ENCODE measurements at regions not wholly inside any gene's neighbourhood (a gene's known extent, or its start where the extent isn't known, plus 50 kb on each side); places are given as distances from the start of the nearest gene placed in this dataset.
"Not testable (repeated sequence)": the region's sequence is repeated elsewhere in the genome, so short reads cannot be mapped to it uniquely, and the experiment has no call there.

DNA sequence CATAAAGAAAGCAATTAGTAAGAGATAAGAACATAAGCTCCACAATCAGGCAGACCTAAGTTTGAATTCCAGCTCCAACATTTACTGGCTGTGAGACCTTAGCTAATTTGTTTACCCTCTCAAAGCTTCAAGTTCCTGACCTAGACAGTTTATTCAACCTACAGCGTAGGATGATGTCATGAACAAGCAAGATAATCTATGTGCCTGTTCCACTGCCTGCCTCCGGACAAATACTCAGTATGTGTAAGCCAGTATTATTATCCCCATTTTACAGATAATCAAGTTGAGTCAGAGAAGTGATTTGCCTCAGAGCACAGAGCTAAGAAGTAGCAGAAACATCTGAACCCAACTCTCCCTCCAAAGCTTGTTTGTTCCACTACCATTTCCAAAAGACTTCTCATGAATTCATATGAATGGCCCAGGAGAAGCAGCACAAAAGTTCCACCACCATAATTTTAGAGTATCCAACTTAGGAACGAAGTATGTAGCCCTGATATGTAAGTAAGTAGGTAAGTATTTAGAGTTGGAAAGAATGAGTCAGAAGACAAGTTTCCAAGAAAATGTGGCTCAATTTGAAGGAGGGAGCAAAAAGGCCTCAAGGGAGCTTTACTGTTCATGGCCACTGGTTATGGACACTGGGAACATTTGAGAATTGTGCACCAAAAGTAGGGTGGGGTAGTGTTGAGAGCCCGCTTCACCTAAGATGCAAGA lies 398.2 kb downstream of the NFIB start:
- Histone ChIP-seq H3K4me3 (ENCODE audit: low read length) (no peak overlapping the region), H3K27ac (ENCODE audit: low read length) (no peak overlapping the region), H3K36me3 (replicated peaks; ENCODE audit: insufficient read depth, low read length) (no peaks in the 10 kb centered on the region), H3F3A (ENCODE audit: insufficient read depth, low read length) (no peaks in the 10 kb centered on the region), H3K9me3 (replicated peaks; ENCODE audit: insufficient read depth, low read length) (no peaks in the 10 kb centered on the region), H3K4me1 (ENCODE audit: low read length) (no peaks in the 10 kb centered on the region), H3K79me2 (ENCODE audit: low read length) (no peaks in the 10 kb centered on the region), H3K9me2 (replicated peaks; ENCODE audit: insufficient read depth, low read length) (no peaks in the 10 kb centered on the region), H3K4me2 (ENCODE audit: low read depth, low read length) (no peak overlapping the region), H2AFZ (ENCODE audit: low read length) (no peak overlapping the region), H4K20me1 (ENCODE audit: insufficient read depth, low read length) (no peaks in the 10 kb centered on the region), H3K9ac (ENCODE audit: low read length) (no peak overlapping the region), H3K27me3 (replicated peaks; ENCODE audit: insufficient read depth, low read length) (no peaks in the 10 kb centered on the region)
- DNase-seq, result no peak
- TF ChIP-seq, protein P1, sequence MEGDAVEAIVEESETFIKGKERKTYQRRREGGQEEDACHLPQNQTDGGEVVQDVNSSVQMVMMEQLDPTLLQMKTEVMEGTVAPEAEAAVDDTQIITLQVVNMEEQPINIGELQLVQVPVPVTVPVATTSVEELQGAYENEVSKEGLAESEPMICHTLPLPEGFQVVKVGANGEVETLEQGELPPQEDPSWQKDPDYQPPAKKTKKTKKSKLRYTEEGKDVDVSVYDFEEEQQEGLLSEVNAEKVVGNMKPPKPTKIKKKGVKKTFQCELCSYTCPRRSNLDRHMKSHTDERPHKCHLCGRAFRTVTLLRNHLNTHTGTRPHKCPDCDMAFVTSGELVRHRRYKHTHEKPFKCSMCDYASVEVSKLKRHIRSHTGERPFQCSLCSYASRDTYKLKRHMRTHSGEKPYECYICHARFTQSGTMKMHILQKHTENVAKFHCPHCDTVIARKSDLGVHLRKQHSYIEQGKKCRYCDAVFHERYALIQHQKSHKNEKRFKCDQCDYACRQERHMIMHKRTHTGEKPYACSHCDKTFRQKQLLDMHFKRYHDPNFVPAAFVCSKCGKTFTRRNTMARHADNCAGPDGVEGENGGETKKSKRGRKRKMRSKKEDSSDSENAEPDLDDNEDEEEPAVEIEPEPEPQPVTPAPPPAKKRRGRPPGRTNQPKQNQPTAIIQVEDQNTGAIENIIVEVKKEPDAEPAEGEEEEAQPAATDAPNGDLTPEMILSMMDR (IDR thresholded peaks at IDR 0.05; ENCODE audit: low read length), result no peak
- no peak for TF ChIP-seq EZH2 (optimal IDR thresholded peaks at IDR 0.05; ENCODE audit: low read depth, low read length)
- TF ChIP-seq EZH2phosphoT487 (IDR thresholded peaks at IDR 0.05; ENCODE audit: low read length), result no peak

DNA sequence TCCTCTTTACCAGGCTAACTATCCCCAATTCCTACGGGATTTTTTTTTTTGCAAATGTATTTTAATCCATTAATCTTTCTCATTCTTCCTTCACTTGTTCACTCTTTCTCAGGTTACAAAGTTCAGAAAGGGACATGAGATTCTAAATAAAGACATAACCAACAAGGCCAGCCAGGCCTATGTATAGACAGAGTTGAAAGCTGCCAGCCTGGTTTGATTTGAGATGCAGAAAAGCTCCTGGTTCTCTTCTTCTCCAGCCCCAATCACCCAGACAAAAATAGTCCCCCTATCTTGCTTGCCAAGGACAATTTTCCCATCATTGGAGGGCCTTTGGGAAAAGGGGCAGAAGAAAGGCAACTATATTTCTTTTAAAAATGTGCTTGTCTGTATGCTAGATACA lies 398.8 kb downstream of the NFIB start:
- no peaks in the 10 kb centered on the region for H3K36me3 ChIP-seq (replicated peaks; ENCODE audit: insufficient read depth, low read length)
- no peak overlapping the region for H2AFZ ChIP-seq (ENCODE audit: low read length)
- H3K4me1 ChIP-seq (ENCODE audit: low read length), result no peaks in the 10 kb centered on the region
- H3K4me2 ChIP-seq (ENCODE audit: low read depth, low read length), result no peak overlapping the region
- H3K27ac ChIP-seq (ENCODE audit: low read length), result no peak overlapping the region
- no peaks in the 10 kb centered on the region for H3K9me2 ChIP-seq (replicated peaks; ENCODE audit: insufficient read depth, low read length)
- no peaks in the 10 kb centered on the region for H4K20me1 ChIP-seq (ENCODE audit: insufficient read depth, low read length)
- H3K27me3 ChIP-seq (replicated peaks; ENCODE audit: insufficient read depth, low read length), result no peaks in the 10 kb centered on the region
- no peak overlapping the region for H3K9ac ChIP-seq (ENCODE audit: low read length)
- no peak for DNase-seq
- H3K79me2 ChIP-seq (ENCODE audit: low read length), result no peaks in the 10 kb centered on the region
- no peaks in the 10 kb centered on the region for H3K9me3 ChIP-seq (replicated peaks; ENCODE audit: insufficient read depth, low read length)
- TF ChIP-seq EZH2 (optimal IDR thresholded peaks at IDR 0.05; ENCODE audit: low read depth, low read length), result no peak
- TF ChIP-seq, protein P1 (IDR thresholded peaks at IDR 0.05; ENCODE audit: low read length), result no peak
- TF ChIP-seq EZH2phosphoT487 (IDR thresholded peaks at IDR 0.05; ENCODE audit: low read length), result no peak
- no peaks in the 10 kb centered on the region for H3F3A ChIP-seq (ENCODE audit: insufficient read depth, low read length)
- H3K4me3 ChIP-seq (ENCODE audit: low read length), result no peak overlapping the region

DNA sequence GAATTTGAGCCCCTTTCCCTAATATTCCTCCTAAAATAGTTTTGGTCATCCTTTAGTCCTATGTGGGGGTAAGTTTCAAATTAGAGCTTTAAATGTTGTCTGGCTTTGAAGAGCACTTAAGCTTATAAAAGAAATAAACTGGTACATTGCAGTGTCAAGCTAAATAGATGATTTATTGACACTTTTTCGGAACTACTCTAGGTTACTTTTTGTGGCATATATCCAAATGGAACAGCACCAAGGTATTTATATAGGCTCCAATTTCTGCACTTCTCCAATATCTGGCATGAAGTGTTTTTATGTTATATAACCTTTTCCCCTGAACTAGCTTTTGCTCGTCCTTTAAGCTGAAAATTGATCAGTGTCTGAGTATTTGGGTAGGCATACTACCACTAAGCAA lies 402.5 kb downstream of the NFIB start:
- no peak for DNase-seq
- TF ChIP-seq, protein P1 (IDR thresholded peaks at IDR 0.05; ENCODE audit: low read length), result no peak
- TF ChIP-seq EZH2phosphoT487 (IDR thresholded peaks at IDR 0.05; ENCODE audit: low read length), result no peak
- no peak for TF ChIP-seq EZH2 (optimal IDR thresholded peaks at IDR 0.05; ENCODE audit: low read depth, low read length)
- no peaks in the 10 kb centered on the region for H3K27me3 ChIP-seq (replicated peaks; ENCODE audit: insufficient read depth, low read length)

DNA sequence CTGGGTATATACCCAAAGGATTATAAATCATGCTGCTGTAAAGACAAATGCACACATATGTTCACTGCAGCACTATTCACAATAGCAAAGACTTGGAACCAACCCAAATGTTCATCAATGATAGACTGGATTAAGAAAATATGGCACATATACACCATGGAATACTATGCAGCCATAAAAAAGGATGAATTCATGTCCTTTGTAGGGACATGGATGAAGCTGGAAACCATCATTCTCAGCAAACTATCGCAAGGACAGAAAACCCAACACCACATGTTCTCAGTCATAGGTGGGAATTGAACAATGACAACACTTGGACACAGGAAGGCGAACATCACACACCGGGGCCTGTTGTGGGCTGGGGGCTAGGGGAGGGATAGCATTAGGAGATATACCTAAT lies 406.1 kb downstream of the NFIB start:
- H3K9me2 ChIP-seq (replicated peaks; ENCODE audit: insufficient read depth, low read length); H3K4me2 ChIP-seq (ENCODE audit: low read depth, low read length); H3K4me1 ChIP-seq (ENCODE audit: low read length); H3K27me3 ChIP-seq (replicated peaks; ENCODE audit: insufficient read depth, low read length); H3K9me3 ChIP-seq (replicated peaks; ENCODE audit: insufficient read depth, low read length); H2AFZ ChIP-seq (ENCODE audit: low read length); H4K20me1 ChIP-seq (ENCODE audit: insufficient read depth, low read length); H3K27ac ChIP-seq (ENCODE audit: low read length); H3K9ac ChIP-seq (ENCODE audit: low read length); DNase-seq; H3K36me3 ChIP-seq (replicated peaks; ENCODE audit: insufficient read depth, low read length); H3K4me3 ChIP-seq (ENCODE audit: low read length); H3K79me2 ChIP-seq (ENCODE audit: low read length); H3F3A ChIP-seq (ENCODE audit: insufficient read depth, low read length): not testable (repeated sequence)

More for the DNA sequence above, 402.5 kb downstream of the NFIB start:
- Histone ChIP-seq H3K9ac (ENCODE audit: low read length) (no peak overlapping the region), H2AFZ (ENCODE audit: low read length) (no peak overlapping the region), H3K9me2 (replicated peaks; ENCODE audit: insufficient read depth, low read length) (no peaks in the 10 kb centered on the region), H3K9me3 (replicated peaks; ENCODE audit: insufficient read depth, low read length) (no peaks in the 10 kb centered on the region), H3K79me2 (ENCODE audit: low read length) (no peaks in the 10 kb centered on the region), H3F3A (ENCODE audit: insufficient read depth, low read length) (no peaks in the 10 kb centered on the region), H4K20me1 (ENCODE audit: insufficient read depth, low read length) (no peaks in the 10 kb centered on the region), H3K27ac (ENCODE audit: low read length) (no peak overlapping the region), H3K4me2 (ENCODE audit: low read depth, low read length) (no peak overlapping the region), H3K4me1 (ENCODE audit: low read length) (no peaks in the 10 kb centered on the region), H3K36me3 (replicated peaks; ENCODE audit: insufficient read depth, low read length) (no peaks in the 10 kb centered on the region), H3K4me3 (ENCODE audit: low read length) (no peak overlapping the region)
